Stimulated activated naive CD4-positive, alpha-beta T cell (primary cell): ENCODE measurements at regions not wholly inside any gene's neighbourhood (a gene's known extent, or its start where the extent isn't known, plus 50 kb on each side); places are given as distances from the start of the nearest gene placed in this dataset.

Experiments
- DNase-seq, 6 experiments: peaks; one replicate each; lab custom pipeline; 2025; lab: John Stamatoyannopoulos, UW

GRCh38 chr11:92482492-92483060 is 258.0 kb downstream of the FAT3 start:
- DNase-seq = no peak

DNA sequence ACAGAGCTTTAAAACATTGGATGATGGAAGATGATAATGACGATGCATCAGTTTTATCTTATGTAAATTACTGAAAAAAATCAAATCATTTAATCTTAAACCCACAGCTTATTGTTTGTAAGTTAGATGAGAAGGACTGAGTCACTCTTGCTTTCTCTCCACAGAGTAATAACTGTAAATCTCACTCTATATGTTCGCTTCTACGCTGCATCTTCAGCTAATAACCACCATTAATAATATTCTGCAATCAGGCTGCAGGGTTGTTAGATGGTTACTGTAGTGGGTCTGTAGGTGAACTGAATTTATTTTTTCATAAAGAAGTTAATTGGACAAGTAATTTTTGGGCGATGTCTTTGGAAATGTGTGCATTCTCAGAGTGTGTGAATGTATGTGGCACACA is 260.0 kb downstream of the FAT3 start:
- DNase-seq = no peak

DNA sequence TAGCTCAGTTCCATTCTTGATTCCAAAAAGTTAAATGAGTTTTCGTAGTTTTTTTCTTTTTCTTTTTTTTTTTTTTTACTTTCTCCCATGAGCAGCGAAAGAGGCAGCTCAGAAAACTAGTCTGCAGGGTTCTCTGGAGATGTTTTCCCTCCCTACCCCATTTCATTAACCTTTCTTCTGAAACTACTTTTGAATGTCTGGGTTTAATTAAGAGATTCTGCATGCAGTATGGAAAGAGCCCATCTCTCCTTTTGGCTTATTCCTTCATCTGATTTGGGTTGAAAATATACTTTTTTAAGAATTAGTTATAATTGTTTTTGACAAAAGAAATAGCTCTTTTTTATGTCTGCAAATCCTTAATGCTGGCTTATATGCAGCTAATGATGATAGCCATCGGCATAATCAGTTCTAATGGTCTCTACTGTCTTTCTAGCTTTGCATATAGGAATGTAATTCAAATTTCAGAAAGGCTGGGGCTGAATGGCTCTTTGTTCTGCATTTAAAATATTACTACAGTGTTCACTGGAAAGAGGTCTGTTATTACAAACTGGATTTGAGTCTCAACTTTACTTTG is 265.3 kb downstream of the FAT3 start:
- DNase-seq = no peak

DNA sequence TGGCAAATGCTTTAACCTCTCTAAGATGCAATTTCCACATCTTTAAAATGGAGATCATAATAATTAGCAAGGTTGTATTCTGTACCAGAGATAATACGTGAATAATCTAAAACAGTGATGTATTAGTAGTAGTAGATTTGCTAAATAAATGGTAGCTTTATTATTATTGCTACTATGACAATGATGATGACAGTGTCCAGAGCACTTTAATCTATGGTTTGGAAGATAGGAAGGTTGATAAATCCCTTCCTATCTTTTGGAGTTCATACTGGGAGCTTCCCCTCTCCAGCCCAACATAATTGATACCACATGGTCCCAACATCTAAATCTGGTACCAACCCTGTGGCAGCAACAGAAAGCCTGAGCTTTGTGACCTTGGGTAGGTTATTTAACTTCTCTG is 267.8 kb downstream of the FAT3 start:
- DNase-seq = no peak

DNA sequence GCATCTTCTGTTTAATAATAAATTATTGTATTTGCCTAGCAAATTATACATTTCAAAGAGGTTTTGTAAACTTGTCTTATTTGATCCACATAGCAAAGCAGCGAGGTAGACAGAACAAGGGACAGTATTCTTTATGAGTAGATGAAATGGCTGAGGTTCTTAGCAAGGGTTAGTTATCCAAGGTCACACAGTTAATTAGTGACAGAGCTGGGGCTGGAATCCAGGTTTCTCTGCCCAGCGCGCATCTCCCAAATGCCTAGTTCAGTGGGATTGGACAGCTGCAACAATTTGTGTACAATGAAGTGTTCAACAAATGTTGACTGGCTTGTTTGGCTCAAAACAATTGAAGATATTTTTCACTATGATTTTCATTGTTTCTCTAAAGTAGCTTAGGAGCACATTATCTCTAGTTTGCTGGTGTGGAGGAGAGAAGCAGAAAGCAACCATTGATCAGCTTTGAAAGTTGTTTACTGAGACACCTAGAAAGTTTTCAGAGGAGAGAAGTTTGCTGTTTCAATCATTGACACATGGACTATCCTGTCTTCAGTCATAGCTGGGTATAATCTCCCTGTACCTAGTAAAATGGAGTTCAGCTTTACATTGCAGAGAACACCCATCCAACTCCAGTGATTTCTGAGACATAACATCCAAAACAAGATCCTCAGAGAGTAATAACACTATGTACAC is 270.6 kb downstream of the FAT3 start:
- no peak for DNase-seq

DNA sequence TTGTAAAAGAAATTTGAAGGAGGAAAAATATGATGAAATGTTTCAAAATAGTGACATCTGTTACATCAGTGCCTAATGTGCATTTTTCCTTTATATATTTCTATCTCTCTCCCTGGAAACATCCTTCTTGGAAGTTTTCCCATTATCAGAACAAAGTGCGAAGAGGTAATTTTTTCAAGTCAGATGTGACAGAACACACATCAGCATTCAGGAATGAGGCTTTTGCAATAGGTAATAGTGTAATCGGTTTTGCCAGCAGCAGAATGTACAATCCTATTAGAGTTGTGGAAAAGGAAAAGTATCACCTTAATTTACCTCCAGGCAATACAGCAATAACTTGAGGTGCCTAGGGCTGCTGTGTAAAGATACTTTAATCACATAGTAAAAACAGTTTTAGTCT is 275.8 kb downstream of the FAT3 start:
- no peak for DNase-seq

- DNase-seq = no peak
These were observed 276.6 kb downstream of the FAT3 start for GRCh38 chr11:92501066-92501739.

DNA sequence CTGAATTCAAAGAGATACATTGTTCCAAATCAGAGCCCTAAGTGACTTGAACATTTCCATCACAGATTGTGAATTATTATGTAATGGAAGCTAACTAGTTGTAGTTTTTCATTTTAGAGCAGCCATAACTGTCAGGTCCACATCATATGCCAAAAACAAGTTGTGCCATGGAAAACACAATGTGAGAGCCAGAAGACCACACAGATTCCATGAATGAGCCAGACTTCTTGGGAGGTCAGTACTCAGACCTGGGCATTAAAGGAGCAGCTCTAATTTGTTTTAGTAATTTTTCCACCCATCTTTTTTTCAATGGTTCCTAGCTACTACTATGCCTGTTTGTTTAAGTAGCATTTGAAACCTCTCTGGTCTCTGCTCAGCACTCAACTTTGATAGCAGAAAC is 279.4 kb downstream of the FAT3 start:
- no peak for DNase-seq

DNA sequence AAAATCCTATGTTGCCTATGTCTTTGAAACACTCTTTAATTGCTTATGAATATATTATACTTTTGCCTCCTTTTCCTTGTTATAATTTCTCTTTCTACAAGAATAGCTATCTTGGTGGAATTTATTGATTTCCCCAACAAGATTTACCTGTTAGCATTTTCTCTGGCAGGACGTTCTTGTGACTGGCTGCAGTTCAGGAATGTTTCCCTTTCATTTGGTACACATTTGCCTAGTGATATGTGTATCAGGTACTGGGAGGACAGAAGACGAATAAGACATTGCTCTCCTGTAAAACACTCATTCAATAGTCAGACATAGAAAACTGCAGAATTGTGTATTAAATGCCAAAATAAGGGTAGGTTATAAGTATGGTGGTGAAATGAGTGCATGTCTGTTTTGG is 279.9 kb downstream of the FAT3 start:
- DNase-seq = no peak

DNA sequence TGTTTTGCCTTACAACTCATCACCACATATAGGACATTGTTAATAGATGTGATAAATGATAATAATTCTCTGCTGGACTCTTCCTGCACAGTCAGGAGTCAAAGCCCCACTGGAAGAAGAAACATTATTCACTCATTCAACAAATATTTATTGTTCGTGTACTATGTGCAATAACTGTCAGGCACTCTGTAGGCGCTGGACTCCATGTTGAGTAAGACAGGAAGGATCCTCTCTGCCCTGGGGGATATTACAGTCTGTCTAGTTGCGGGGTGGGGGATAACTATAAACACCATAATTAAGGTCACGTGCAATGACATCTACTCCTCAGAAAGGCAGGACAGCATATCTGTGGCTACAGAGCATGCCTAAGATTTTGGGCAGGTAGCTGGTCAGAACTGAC is 281.1 kb downstream of the FAT3 start:
- no peak for DNase-seq

DNA sequence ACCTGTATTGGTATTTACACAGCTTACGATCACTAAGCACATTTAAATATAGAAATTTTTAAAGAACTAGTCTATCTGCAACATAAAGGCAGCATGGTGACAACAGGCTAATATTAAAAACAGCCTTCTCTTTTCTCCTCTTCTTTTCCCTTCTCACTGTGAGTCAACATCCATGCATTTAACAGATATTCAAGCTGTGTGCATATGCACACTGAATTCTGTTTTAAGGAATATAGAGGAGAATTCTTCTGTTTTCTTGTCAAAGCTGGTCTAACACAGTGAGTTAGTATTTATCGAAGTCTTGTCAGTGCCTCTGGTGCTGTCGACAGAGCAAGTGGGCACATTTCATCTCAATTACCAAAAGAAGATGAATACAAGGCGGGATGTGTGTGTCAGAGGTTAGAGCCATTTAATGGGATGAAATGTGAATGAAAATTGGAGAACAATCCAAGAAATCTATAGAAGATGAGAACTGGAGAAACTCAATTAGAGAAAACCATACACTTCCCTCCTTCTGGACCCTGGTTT is 282.3 kb downstream of the FAT3 start:
- no peak for DNase-seq

DNA sequence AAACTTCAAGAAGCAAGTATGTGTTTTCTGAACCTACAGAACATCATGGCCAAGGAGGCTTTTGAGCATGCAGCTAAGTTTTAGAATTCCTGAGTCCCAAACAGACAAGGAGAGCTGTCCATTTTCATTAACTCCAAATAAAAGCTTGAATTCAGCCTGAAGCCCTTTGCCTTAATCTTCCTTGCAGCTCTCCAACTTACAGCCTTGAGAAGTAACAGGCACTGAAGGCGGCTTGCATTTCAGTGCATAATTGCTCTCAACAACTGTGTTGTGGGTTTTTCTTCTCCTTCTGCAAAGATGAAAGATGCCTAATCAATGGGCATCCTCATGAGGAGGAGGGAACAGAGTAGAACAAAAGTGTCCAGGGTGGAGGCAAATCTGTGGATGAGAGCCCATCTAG is 286.0 kb downstream of the FAT3 start:
- no peak for DNase-seq

- no peak for DNase-seq
These were observed 287.0 kb downstream of the FAT3 start for GRCh38 chr11:92511522-92512203.

DNA sequence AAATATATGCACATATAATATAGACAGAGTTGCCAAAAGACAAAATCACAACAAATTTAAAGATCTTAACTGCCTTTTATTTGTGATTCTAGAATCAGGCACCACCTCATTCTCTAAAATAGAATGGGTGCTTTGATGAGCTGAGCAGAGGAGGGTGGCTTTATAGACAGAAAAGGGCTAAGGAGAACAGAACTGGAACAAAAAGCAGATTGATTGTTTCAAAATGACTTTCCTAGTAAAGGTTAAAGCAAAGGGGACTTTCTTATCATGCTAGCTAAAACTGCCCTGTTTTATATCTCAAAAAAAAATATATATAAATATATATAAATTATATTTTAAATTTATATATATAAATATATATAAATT is 287.6 kb downstream of the FAT3 start:
- no peak for DNase-seq

DNA sequence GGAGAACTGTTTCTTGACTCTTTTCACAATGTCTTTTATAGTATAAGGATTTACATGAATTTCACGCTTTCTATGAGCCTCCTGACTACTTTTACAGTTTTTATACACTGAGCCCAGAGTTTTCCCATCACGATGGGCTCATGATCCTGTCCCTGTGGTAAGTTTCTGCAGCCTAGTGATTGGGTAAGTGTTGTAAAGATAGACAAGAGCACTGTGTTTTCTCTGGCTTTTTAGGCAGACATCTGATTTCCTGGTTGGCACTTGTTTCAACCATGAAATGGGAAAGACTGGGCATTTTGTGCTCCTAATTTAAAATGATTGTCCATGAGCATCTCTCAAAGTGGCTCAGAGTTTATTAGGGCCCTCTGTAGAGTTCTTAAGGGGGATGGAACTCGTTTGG is 299.0 kb downstream of the FAT3 start:
- no peak for DNase-seq

DNA sequence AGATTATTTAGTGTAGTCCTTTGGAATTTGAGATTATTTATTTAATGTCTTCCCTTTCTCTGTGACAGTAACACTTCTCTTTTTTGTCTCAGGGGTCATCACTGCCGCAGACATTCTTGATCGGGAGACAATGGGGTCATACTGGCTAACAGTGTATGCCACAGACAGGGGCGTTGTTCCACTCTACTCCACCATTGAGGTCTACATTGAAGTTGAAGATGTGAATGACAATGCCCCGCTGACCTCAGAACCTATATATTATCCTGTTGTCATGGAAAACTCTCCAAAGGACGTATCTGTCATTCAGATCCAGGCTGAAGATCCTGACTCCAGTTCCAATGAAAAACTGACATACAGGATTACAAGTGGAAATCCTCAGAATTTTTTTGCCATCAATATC is 299.9 kb downstream of the FAT3 start:
- no peak for DNase-seq

DNA sequence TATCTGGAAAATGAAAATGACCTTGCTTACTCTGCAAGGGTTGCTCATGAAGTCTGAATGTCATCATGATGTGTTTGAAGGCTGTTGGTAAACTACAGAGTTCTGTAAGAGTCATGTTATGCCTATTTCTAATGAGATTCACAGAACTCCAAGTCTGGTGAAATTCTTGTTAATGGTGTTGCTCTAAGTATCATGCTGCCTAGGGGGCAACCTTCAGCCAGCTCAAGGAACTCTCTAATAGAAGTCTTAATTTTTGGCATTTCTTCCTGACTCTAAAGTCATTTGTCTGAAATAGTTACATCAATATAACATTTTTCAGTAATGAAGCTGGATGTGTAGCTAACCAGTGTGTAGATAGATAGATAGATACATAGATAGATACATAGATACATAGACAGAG is 302.8 kb downstream of the FAT3 start:
- DNase-seq = no peak

DNA sequence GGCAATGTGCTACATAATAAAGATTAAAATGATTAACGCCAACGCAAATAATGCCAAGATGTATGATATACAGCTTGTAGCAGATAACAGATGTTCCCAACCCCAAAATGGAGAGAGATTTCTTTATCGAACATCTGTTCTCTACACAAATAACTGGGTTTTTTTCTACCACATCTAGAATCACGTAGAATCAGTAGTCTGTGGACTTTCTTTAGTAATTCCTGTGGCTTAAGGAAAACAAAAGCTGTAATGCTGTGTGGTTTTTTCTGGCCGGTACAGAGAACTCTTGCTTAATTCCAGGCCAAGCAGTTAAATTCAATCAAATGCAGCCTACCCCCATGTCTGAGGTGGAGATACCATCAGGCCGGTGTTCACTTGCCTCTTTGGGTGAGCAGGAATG is 303.4 kb downstream of the FAT3 start:
- no peak for DNase-seq

GRCh38 chr11:92531065-92531739 is 306.6 kb downstream of the FAT3 start:
- no peak for DNase-seq

DNA sequence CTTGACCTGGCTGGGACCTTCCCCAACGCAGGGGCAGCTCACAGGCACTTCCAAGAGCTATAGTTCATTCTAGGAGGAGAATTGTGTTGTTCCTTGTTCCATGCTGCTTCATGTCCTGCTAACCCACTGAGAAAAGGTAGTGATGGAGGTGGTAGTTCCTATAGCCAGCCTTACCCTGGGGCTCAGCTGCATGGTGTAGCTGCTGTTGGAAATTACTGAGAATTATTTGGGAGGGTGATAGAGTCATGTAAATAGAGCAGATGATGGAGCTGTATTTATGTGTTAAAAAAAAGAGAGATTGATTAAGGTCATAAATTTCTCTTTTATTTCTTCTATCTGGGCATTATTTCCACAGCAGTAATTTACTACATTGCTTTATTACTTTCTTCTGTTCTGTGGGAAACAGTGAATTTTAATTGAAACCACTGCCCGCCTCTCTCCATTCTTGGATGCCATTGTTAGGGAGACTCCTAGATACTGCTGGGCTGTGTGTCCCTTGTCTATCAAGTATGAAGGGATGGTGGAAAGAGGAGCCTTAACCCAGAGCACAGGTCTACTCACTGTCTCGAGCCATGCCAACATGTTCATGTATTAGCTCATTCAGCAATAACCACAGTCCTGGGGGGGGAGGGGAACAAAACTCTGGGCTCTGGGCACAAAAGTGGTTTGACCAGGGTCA is 309.2 kb downstream of the FAT3 start:
- DNase-seq = no peak

DNA sequence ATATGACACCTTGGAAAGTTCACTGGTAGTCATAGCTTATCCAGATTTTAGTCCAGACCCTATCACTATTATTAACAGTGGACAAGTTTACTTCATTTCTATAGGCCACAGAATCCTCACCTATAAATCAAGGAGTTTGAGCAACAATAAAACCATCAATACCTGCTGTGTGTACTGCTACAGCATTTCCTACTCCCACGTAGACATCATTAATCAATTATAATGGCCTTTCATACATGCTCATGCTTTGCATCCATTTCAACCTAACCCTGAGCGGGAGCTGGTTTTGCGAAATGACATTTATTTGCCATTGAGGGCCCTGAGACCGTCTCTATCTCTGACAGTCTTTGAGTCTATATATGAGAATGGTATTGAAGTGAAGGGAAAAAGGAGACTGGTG is 312.3 kb downstream of the FAT3 start:
- no peak for DNase-seq
